Choroid plexus epithelial cell (primary cell): ENCODE measurements at regions not wholly inside any gene's neighbourhood (a gene's known extent, or its start where the extent isn't known, plus 50 kb on each side); places are given as distances from the start of the nearest gene placed in this dataset.

Experiments used
- DNase-seq: peaks from one replicate; pipeline ENCODE4 v3.0.0-alpha.2; 2010; ENCODE audit warnings: low read depth
- H3K4me3 ChIP-seq: 2 replicates; pipeline ENCODE4 v1.5.1; 2011; ENCODE audit warnings: low read depth, mild to moderate bottlenecking, control low read depth, low read length, moderate library complexity
- CTCF ChIP-seq: conservative IDR thresholded peaks from 2 replicates; pipeline ENCODE4 v1.5.1; 2011; ENCODE audit warnings: low read depth, mild to moderate bottlenecking, control low read depth, inconsistent platforms, low read length, moderate library complexity

GRCh38 chr12:67758521-67758920 lies 110.0 kb downstream of the DYRK2 start:
- DNase-seq = no peak
- no peak overlapping the region for H3K4me3 ChIP-seq

GRCh38 chr12:67759829-67760228 lies 111.3 kb downstream of the DYRK2 start:
- H3K4me3 ChIP-seq = no peak overlapping the region
- no peak for TF ChIP-seq CTCF
- no peak for DNase-seq

More at GRCh38 chr12:67758521-67758920, 110.0 kb downstream of the DYRK2 start:
- no peak for TF ChIP-seq CTCF

- no peak for DNase-seq
- no peak overlapping the region for H3K4me3 ChIP-seq
Measured at GRCh38 chr12:67760586-67761275, 112.2 kb downstream of the DYRK2 start.

GRCh38 chr12:67761566-67761965 lies 113.0 kb downstream of the DYRK2 start:
- no peak overlapping the region for H3K4me3 ChIP-seq
- TF ChIP-seq CTCF = no peak
- no peak for DNase-seq

More at GRCh38 chr12:67760586-67761275, 112.2 kb downstream of the DYRK2 start:
- TF ChIP-seq CTCF = no peak

- no peak overlapping the region for H3K4me3 ChIP-seq
- no peak for DNase-seq
- no peak for TF ChIP-seq CTCF
Measured at GRCh38 chr12:67764055-67764454, 115.5 kb downstream of the DYRK2 start.

GRCh38 chr12:67764946-67765619 lies 116.5 kb downstream of the DYRK2 start:
- TF ChIP-seq CTCF = no peak
- no peak overlapping the region for H3K4me3 ChIP-seq
- no peak for DNase-seq
